Muscle of leg (tissue), 3 donors: ENCODE measurements at regions not wholly inside any gene's neighbourhood (a gene's known extent, or its start where the extent isn't known, plus 50 kb on each side); places are given as distances from the start of the nearest gene placed in this dataset.

Source experiments
- DNase-seq: peaks from one replicate; pipeline ENCODE4 v3.0.0; 2013
- H3K27ac ChIP-seq: one replicate; pipeline ENCODE4 v1.5.1; 2013; ENCODE audit warnings: mild to moderate bottlenecking, low read length, control low read depth
- H3K27me3 ChIP-seq: one replicate; pipeline ENCODE4 v1.6.1; 2013; ENCODE audit warnings: low read length; ENCODE audit not compliant: control insufficient read depth, insufficient read depth
- H3K36me3 ChIP-seq: one replicate; pipeline ENCODE4 v1.6.1; 2013; ENCODE audit warnings: low read length; ENCODE audit not compliant: control insufficient read depth, insufficient read depth
- H3K4me1 ChIP-seq: one replicate; pipeline ENCODE4 v1.6.1; 2013; ENCODE audit warnings: low read length; ENCODE audit not compliant: control insufficient read depth, insufficient read depth
- H3K4me3 ChIP-seq: one replicate; pipeline ENCODE4 v1.5.1; 2013; ENCODE audit warnings: low read length, control low read depth
- H3K9me3 ChIP-seq: replicated peaks from 2 replicates; pipeline ENCODE4 v1.6.1; 2013; ENCODE audit warnings: low read depth, low read length; ENCODE audit not compliant: control insufficient read depth
- WGBS: methylation state at CpG from one replicate; pipeline ENCODE4 v1.1.5; 2013; ENCODE audit warnings: missing lambda C conversion rate; ENCODE audit not compliant: insufficient coverage; 5-methylcytosine and 5-hydroxymethylcytosine counted together

- Histone ChIP-seq H3K36me3 (no peaks in the 10 kb centered on the region), H3K4me1 (peaks cover 21% of the 10 kb centered on the region), H3K4me3 (peak overlapping the region; percentile 42), H3K9me3 (no peaks in the 10 kb centered on the region), H3K27me3 (peaks cover 28% of the 10 kb centered on the region), H3K27ac (peak overlapping the region; percentile 89)
- 64% methylated on average over 11 of the region's 15 CpGs for WGBS
- peak; percentile 26 for DNase-seq
Observed at GRCh38 chr2:118224895-118225311, 136.6 kb downstream of the INSIG2 start.

- 7% methylated on average over 70 of the region's 77 CpGs for WGBS
- H3K27me3 ChIP-seq, result peaks cover 28% of the 10 kb centered on the region
- peak overlapping the region; percentile 42 for H3K4me3 ChIP-seq
- H3K27ac ChIP-seq, result peak overlapping the region; percentile 89
- no peaks in the 10 kb centered on the region for H3K9me3 ChIP-seq
- H3K36me3 ChIP-seq, result no peaks in the 10 kb centered on the region
- peak; percentile 49 for DNase-seq
- peaks cover 21% of the 10 kb centered on the region for H3K4me1 ChIP-seq
Observed at GRCh38 chr2:118223992-118224894, 136.0 kb downstream of the INSIG2 start.

- H3K36me3 ChIP-seq, result no peaks in the 10 kb centered on the region
- H3K9me3 ChIP-seq, result no peaks in the 10 kb centered on the region
- peak overlapping the region; percentile 42 for H3K4me3 ChIP-seq
- 3% methylated on average over 5 of the region's 25 CpGs for WGBS
- peaks cover 21% of the 10 kb centered on the region for H3K4me1 ChIP-seq
- H3K27me3 ChIP-seq, result peaks cover 28% of the 10 kb centered on the region
- peak; percentile 33 for DNase-seq
- H3K27ac ChIP-seq, result peak overlapping the region; percentile 89
Observed at GRCh38 chr2:118223511-118223991, 135.3 kb downstream of the INSIG2 start.

GRCh38 chr2:118222672-118223421 lies 134.6 kb downstream of the INSIG2 start:
- Histone ChIP-seq H3K27me3 (peaks cover 28% of the 10 kb centered on the region), H3K4me3 (peak overlapping the region; percentile 42), H3K27ac (peak overlapping the region; percentile 89), H3K9me3 (no peaks in the 10 kb centered on the region), H3K36me3 (no peaks in the 10 kb centered on the region), H3K4me1 (peaks cover 21% of the 10 kb centered on the region)
- peak; percentile 53 for DNase-seq
- no CpG with 5 or more reads among the region's 8 CpGs for whole genome bisulfite sequencing

- Histone ChIP-seq H3K4me1 (peaks cover 19% of the 10 kb centered on the region), H3K27me3 (peaks cover 28% of the 10 kb centered on the region), H3K9me3 (no peaks in the 10 kb centered on the region), H3K27ac (no peak overlapping the region), H3K4me3 (no peak overlapping the region), H3K36me3 (no peaks in the 10 kb centered on the region)
- no peak for DNase-seq
Observed at GRCh38 chr2:118222273-118222594, 134.0 kb downstream of the INSIG2 start.

- no peak overlapping the region for H3K27ac ChIP-seq
- H3K36me3 ChIP-seq, result no peaks in the 10 kb centered on the region
- DNase-seq, result peak; percentile 93
- peaks cover 18% of the 10 kb centered on the region for H3K4me1 ChIP-seq
- H3K4me3 ChIP-seq, result no peak overlapping the region
- no CpG with 5 or more reads among the region's 10 CpGs for WGBS
- no peaks in the 10 kb centered on the region for H3K9me3 ChIP-seq
- peaks cover 28% of the 10 kb centered on the region for H3K27me3 ChIP-seq
Observed at GRCh38 chr2:118221536-118222272, 133.4 kb downstream of the INSIG2 start.

GRCh38 chr2:118219611-118220010 lies 131.3 kb downstream of the INSIG2 start:
- no CpG with 5 or more reads among the region's 1 CpG for WGBS
- no peak for DNase-seq
- Histone ChIP-seq H3K4me1 (peaks cover 7% of the 10 kb centered on the region), H3K4me3 (no peak overlapping the region), H3K36me3 (no peaks in the 10 kb centered on the region), H3K9me3 (no peaks in the 10 kb centered on the region), H3K27ac (no peak overlapping the region), H3K27me3 (peaks cover 17% of the 10 kb centered on the region)

GRCh38 chr2:118216224-118216623 lies 128.0 kb downstream of the INSIG2 start:
- Histone ChIP-seq H3K4me1 (no peaks in the 10 kb centered on the region), H3K27ac (no peak overlapping the region), H3K36me3 (no peaks in the 10 kb centered on the region), H3K9me3 (no peaks in the 10 kb centered on the region), H3K4me3 (no peak overlapping the region), H3K27me3 (peaks cover 2% of the 10 kb centered on the region)
- WGBS, result no CpG with 5 or more reads among the region's 3 CpGs
- no peak for DNase-seq

GRCh38 chr2:118209727-118210126 lies 121.5 kb downstream of the INSIG2 start:
- H3K9me3 ChIP-seq, result no peaks in the 10 kb centered on the region
- H3K36me3 ChIP-seq, result no peaks in the 10 kb centered on the region
- WGBS, result no CpG with 5 or more reads among the region's 1 CpG
- H3K4me1 ChIP-seq, result no peaks in the 10 kb centered on the region
- no peak for DNase-seq
- H3K4me3 ChIP-seq, result no peak overlapping the region
- no peaks in the 10 kb centered on the region for H3K27me3 ChIP-seq
- H3K27ac ChIP-seq, result no peak overlapping the region

- no peak overlapping the region for H3K27ac ChIP-seq
- no peaks in the 10 kb centered on the region for H3K9me3 ChIP-seq
- DNase-seq, result no peak
- WGBS, result 88% methylated on average over 3 of the region's 5 CpGs
- H3K27me3 ChIP-seq, result no peaks in the 10 kb centered on the region
- H3K4me1 ChIP-seq, result no peaks in the 10 kb centered on the region
- no peaks in the 10 kb centered on the region for H3K36me3 ChIP-seq
- no peak overlapping the region for H3K4me3 ChIP-seq
Observed at GRCh38 chr2:118207889-118208288, 119.6 kb downstream of the INSIG2 start.
